ENCODE measurements at regions not wholly inside any gene's neighbourhood (a gene's known extent, or its start where the extent isn't known, plus 50 kb on each side); places are given as distances from the start of the nearest gene placed in this dataset.

- no peak for DNase-seq (ENCODE audit: low spot score)
- intact Hi-C loops (cut with DNase I) = no loop called here
Observed at GRCh38 chr6:140940251-140940925, 1192.3 kb upstream of the GJE1 start.

- no peak for DNase-seq (ENCODE audit: low spot score)
- intact Hi-C loops (cut with DNase I) = no loop called here
Observed at GRCh38 chr6:140932909-140933308, 1199.8 kb upstream of the GJE1 start.

GRCh38 chr6:140931581-140931980 lies 1201.1 kb upstream of the GJE1 start:
- no peak for DNase-seq (ENCODE audit: low spot score)
- intact Hi-C loops (cut with DNase I) = no loop called here

- intact Hi-C loops (cut with DNase I) = no loop called here
- DNase-seq (ENCODE audit: low spot score) = no peak
Observed at GRCh38 chr6:140929121-140929520, 1203.6 kb upstream of the GJE1 start.

- intact Hi-C loops (cut with DNase I) = no loop called here
- no peak for DNase-seq (ENCODE audit: low spot score)
Observed at GRCh38 chr6:140923048-140923447, 1209.7 kb upstream of the GJE1 start.

- intact Hi-C loops (cut with DNase I) = no loop called here
- no peak for DNase-seq (ENCODE audit: low spot score)
Observed at GRCh38 chr6:140921366-140922226, 1211.1 kb upstream of the GJE1 start.

GRCh38 chr6:140917911-140918310 lies 1214.8 kb upstream of the GJE1 start:
- DNase-seq (ENCODE audit: low spot score) = no peak
- intact Hi-C loops (cut with DNase I) = no loop called here

- DNase-seq (ENCODE audit: low spot score) = no peak
- intact Hi-C loops (cut with DNase I) = no loop called here
Observed at GRCh38 chr6:140915551-140915950, 1217.2 kb upstream of the GJE1 start.

GRCh38 chr6:140915103-140915502 lies 1217.6 kb upstream of the GJE1 start:
- DNase-seq (ENCODE audit: low spot score) = no peak
- intact Hi-C loops (cut with DNase I) = no loop called here

GRCh38 chr6:140912686-140913085 lies 1220.0 kb upstream of the GJE1 start:
- intact Hi-C loops (cut with DNase I) = no loop called here
- no peak for DNase-seq (ENCODE audit: low spot score)

- intact Hi-C loops (cut with DNase I) = no loop called here
- no peak for DNase-seq (ENCODE audit: low spot score)
Observed at GRCh38 chr6:140909625-140910024, 1223.1 kb upstream of the GJE1 start.

GRCh38 chr6:140909156-140909555 lies 1223.6 kb upstream of the GJE1 start:
- intact Hi-C loops (cut with DNase I) = no loop called here
- no peak for DNase-seq (ENCODE audit: low spot score)

- peak; percentile 74 for DNase-seq (ENCODE audit: low spot score)
Observed at GRCh38 chr6:140908505-140908904, 1224.2 kb upstream of the GJE1 start.

GRCh38 chr6:140907235-140907634 lies 1225.5 kb upstream of the GJE1 start:
- intact Hi-C loops (cut with DNase I) = no loop called here
- peak; percentile 68 for DNase-seq (ENCODE audit: low spot score)

More at GRCh38 chr6:140908505-140908904, 1224.2 kb upstream of the GJE1 start:
- intact Hi-C loops (cut with DNase I) = no loop called here

GRCh38 chr6:140905724-140906123 lies 1227.0 kb upstream of the GJE1 start:
- intact Hi-C loops (cut with DNase I) = no loop called here
- no peak for DNase-seq (ENCODE audit: low spot score)

- intact Hi-C loops (cut with DNase I) = no loop called here
- no peak for DNase-seq (ENCODE audit: low spot score)
Observed at GRCh38 chr6:140905050-140905449, 1227.7 kb upstream of the GJE1 start.

- intact Hi-C loops (cut with DNase I) = no loop called here
- DNase-seq (ENCODE audit: low spot score) = peak; percentile 78
Observed at GRCh38 chr6:140897804-140898573, 1234.7 kb upstream of the GJE1 start.

GRCh38 chr6:140897349-140897748 lies 1235.4 kb upstream of the GJE1 start:
- intact Hi-C loops (cut with DNase I) = no loop called here
- no peak for DNase-seq (ENCODE audit: low spot score)

GRCh38 chr6:140893432-140893831 lies 1239.3 kb upstream of the GJE1 start:
- DNase-seq (ENCODE audit: low spot score) = no peak
- intact Hi-C loops (cut with DNase I) = no loop called here

- intact Hi-C loops (cut with DNase I) = no loop called here
- DNase-seq (ENCODE audit: low spot score) = no peak
Observed at GRCh38 chr6:140879946-140880345, 1252.8 kb upstream of the GJE1 start.
